Tibial artery (tissue), 4 donors: ENCODE measurements at regions not wholly inside any gene's neighbourhood (a gene's known extent, or its start where the extent isn't known, plus 50 kb on each side); places are given as distances from the start of the nearest gene placed in this dataset.
"Not testable (repeated sequence)": the region's sequence is repeated elsewhere in the genome, so short reads cannot be mapped to it uniquely, and the experiment has no call there.

Source experiments
- DNase-seq, 2 donors: peaks; one replicate each; pipeline ENCODE4 v3.0.0-alpha.2; 2019
- H3K27ac ChIP-seq, 2 donors: fragments of 200-600 bp; sonication (generic) in 1 of 2; 1 replicate in 1 of 2; 2 replicates in 1 of 2; pipeline ENCODE4 v1.5.1; 2018 to 2019; ENCODE audit warnings: mild to moderate bottlenecking in 1 of 2
- H3K27me3 ChIP-seq, 2 donors: fragments of 200-600 bp; sonication (generic) in 1 of 2; one replicate each; pipeline versions ENCODE4 v1.5.1 to v1.6.0; 2016 to 2019
- H3K36me3 ChIP-seq, 3 donors: fragments of 200-600 bp; sonication (generic) in 2 of 3; one replicate each; pipeline ENCODE4 v1.5.1; 2016 to 2019; ENCODE audit warnings: mild to moderate bottlenecking in 2 of 3
- H3K4me1 ChIP-seq, 4 donors: fragments of 200-600 bp; sonication (generic) in 2 of 4; 1 replicate in 3 of 4; 2 replicates in 1 of 4; pipeline ENCODE4 v1.5.1; 2016 to 2019
- H3K4me3 ChIP-seq, 2 donors: fragments of 200-600 bp; sonication (generic) in 1 of 2; 1 replicate in 1 of 2; 2 replicates in 1 of 2; pipeline ENCODE4 v1.5.1; 2018 to 2019; ENCODE audit warnings: mild to moderate bottlenecking in 2 of 2
- H3K9me3 ChIP-seq, 3 donors: fragments of 200-600 bp; sonication (generic) in 1 of 3; one replicate each; pipeline ENCODE4 v1.5.1; 2016 to 2019
- CTCF ChIP-seq, 2 experiments: fragments of 200-600 bp in 1 of 2; fragments of 450-650 bp in 1 of 2; IDR thresholded peaks; one replicate each; pipeline ENCODE4 v1.5.1; 2017 to 2019; ENCODE audit warnings: antibody characterized with exemption in 2 of 2, mild to moderate bottlenecking in 1 of 2, moderate library complexity in 1 of 2
- intact Hi-C: fragments of 100-400 bp; cut with DNase I; formaldehyde crosslinking; loops from one replicate; pipeline ENCODE4 v1.15.0; 2023; ENCODE audit warnings: low total_unique reads

GRCh38 chr19:31534786-31535657 lies 185.8 kb upstream of the TSHZ3 start:
- Histone ChIP-seq H3K36me3 (no peaks in the 10 kb centered on the region), H3K27me3 (no peaks in the 10 kb centered on the region), H3K27ac (no peak overlapping the region), H3K4me1 (no peaks in the 10 kb centered on the region), H3K9me3 (no peaks in the 10 kb centered on the region), H3K4me3 (no peak overlapping the region)
- intact Hi-C loops, result no loop called here
- DNase-seq, result no peak
- TF ChIP-seq CTCF (IDR thresholded peaks at IDR 0.05), result no peak

- Histone ChIP-seq H3K4me3 (no peak overlapping the region), H3K36me3 (no peaks in the 10 kb centered on the region), H3K27me3 (no peaks in the 10 kb centered on the region), H3K27ac (no peak overlapping the region), H3K4me1 (no peaks in the 10 kb centered on the region), H3K9me3 (no peaks in the 10 kb centered on the region)
- DNase-seq, result no peak
- intact Hi-C loops, result no loop called here
- no peak for TF ChIP-seq CTCF (IDR thresholded peaks at IDR 0.05)
These were observed 186.6 kb upstream of the TSHZ3 start for GRCh38 chr19:31535691-31536460.

- TF ChIP-seq CTCF (IDR thresholded peaks at IDR 0.05), result no peak
- Histone ChIP-seq H3K4me3 (no peak overlapping the region), H3K27me3 (no peaks in the 10 kb centered on the region), H3K9me3 (no peaks in the 10 kb centered on the region), H3K36me3 (no peaks in the 10 kb centered on the region), H3K27ac (no peak overlapping the region), H3K4me1 (no peaks in the 10 kb centered on the region)
- intact Hi-C loops, result no loop called here
- DNase-seq, result no peak
These were observed 187.9 kb upstream of the TSHZ3 start for GRCh38 chr19:31537136-31537535.

- H3K27me3 ChIP-seq, H3K9me3 ChIP-seq, DNase-seq, H3K27ac ChIP-seq, intact Hi-C loops, H3K4me1 ChIP-seq, H3K4me3 ChIP-seq, H3K36me3 ChIP-seq: not testable (repeated sequence)
These were observed 188.7 kb upstream of the TSHZ3 start for GRCh38 chr19:31537902-31538301.

GRCh38 chr19:31538879-31539278 lies 189.6 kb upstream of the TSHZ3 start:
- Histone ChIP-seq H3K27ac (no peak overlapping the region), H3K27me3 (no peaks in the 10 kb centered on the region), H3K36me3 (no peaks in the 10 kb centered on the region), H3K4me1 (no peaks in the 10 kb centered on the region), H3K4me3 (no peak overlapping the region), H3K9me3 (no peaks in the 10 kb centered on the region)
- DNase-seq, result no peak
- intact Hi-C loops, result no loop called here
- TF ChIP-seq CTCF (IDR thresholded peaks at IDR 0.05), result no peak

GRCh38 chr19:31539386-31539785 lies 190.2 kb upstream of the TSHZ3 start:
- Histone ChIP-seq H3K36me3 (no peaks in the 10 kb centered on the region), H3K9me3 (no peaks in the 10 kb centered on the region), H3K4me3 (no peak overlapping the region), H3K4me1 (no peaks in the 10 kb centered on the region), H3K27ac (no peak overlapping the region), H3K27me3 (no peaks in the 10 kb centered on the region)
- TF ChIP-seq CTCF (IDR thresholded peaks at IDR 0.05), result no peak
- intact Hi-C loops, result no loop called here
- no peak for DNase-seq
